ENCODE measurements at regions not wholly inside any gene's neighbourhood (a gene's known extent, or its start where the extent isn't known, plus 50 kb on each side); places are given as distances from the start of the nearest gene placed in this dataset.

GRCh38 chr1:199550199-199551065 lies 477.1 kb upstream of the NR5A2 start:
- no peak for TF ChIP-seq POLR2AphosphoS5 (IDR thresholded peaks at IDR 0.05)
- peak; percentile 83 for TF ChIP-seq CTCF (IDR thresholded peaks at IDR 0.05; ENCODE audit: poor library complexity, severe bottlenecking)
- peak; percentile 84 for TF ChIP-seq SMC3 (conservative IDR thresholded peaks at IDR 0.05; ENCODE audit: poor library complexity)
- no peak for TF ChIP-seq EZH2 (IDR thresholded peaks at IDR 0.05; ENCODE audit: borderline replicate concordance, insufficient read depth, low read length, poor library complexity, severe bottlenecking)
- no peak for TF ChIP-seq REST (IDR thresholded peaks at IDR 0.05; ENCODE audit: borderline replicate concordance)

All from neural cell (in vitro differentiated cells).